ENCODE measurements at regions not wholly inside any gene's neighbourhood (a gene's known extent, or its start where the extent isn't known, plus 50 kb on each side); places are given as distances from the start of the nearest gene placed in this dataset.

DNA sequence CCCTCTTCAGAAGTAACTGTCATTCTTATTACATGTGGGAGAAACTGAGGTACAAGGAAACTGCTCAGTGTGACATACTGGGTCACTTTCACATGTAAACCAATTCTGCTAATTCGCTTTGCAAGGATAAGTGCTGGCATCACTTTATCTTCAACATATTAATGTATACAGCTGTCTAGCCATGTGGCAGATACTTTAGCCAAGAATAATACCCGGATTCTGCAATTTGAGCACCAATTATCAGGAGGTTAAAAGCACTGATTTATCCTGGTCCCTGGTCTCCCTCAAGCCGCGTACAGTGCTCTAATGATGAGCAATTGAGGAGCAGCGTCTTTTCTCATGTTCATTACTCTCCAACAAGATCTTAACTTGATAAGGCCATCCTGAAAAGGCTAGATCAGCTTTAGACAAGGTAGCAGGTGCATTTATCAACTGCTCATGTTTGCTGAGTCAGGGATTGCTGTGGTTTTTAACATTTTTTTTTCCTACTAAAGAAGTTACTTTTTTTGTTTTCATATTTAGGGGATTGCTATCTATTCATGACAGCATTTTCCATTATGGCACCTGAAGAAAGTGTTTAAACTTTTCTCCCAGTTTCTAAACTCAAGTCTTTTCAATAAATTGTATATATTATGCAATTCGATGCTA is 1066.3 kb upstream of the MAP3K7 start:
- no peaks in the 10 kb centered on the region for H3K36me3 Mint-ChIP-seq
- TF ChIP-seq, protein P1, sequence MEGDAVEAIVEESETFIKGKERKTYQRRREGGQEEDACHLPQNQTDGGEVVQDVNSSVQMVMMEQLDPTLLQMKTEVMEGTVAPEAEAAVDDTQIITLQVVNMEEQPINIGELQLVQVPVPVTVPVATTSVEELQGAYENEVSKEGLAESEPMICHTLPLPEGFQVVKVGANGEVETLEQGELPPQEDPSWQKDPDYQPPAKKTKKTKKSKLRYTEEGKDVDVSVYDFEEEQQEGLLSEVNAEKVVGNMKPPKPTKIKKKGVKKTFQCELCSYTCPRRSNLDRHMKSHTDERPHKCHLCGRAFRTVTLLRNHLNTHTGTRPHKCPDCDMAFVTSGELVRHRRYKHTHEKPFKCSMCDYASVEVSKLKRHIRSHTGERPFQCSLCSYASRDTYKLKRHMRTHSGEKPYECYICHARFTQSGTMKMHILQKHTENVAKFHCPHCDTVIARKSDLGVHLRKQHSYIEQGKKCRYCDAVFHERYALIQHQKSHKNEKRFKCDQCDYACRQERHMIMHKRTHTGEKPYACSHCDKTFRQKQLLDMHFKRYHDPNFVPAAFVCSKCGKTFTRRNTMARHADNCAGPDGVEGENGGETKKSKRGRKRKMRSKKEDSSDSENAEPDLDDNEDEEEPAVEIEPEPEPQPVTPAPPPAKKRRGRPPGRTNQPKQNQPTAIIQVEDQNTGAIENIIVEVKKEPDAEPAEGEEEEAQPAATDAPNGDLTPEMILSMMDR (IDR thresholded peaks at IDR 0.05) = no peak
- WGBS (ENCODE audit: insufficient coverage) = 95% methylated on average over 2 of the region's 6 CpGs
- H3K36me3 ChIP-seq (replicated peaks in 1 of 2; ENCODE audit: control insufficient read depth in 1 of 2, insufficient read depth in 2 of 2, low read length in 2 of 2) = no peaks in the 10 kb centered on the region
- no peak overlapping the region for H3K4me3 Mint-ChIP-seq
- no peak overlapping the region for H3K4me3 ChIP-seq (replicated peaks in 1 of 3; ENCODE audit: low read depth in 2 of 3, low read length in 3 of 3)
- no peak overlapping the region for H3K4me2 ChIP-seq (replicated peaks; ENCODE audit: extremely low read depth, low read length, poor library complexity, severe bottlenecking)
- H3K4me1 ChIP-seq (ENCODE audit: control insufficient read depth in 1 of 2, insufficient read depth in 2 of 2, low read length in 2 of 2) = no peaks in the 10 kb centered on the region
- DNase-seq = no peak
- intact Hi-C loops (cut with micrococcal nuclease) = no loop called here
- peaks cover 0 to 5% (median 2%) of the 10 kb centered on the region in 7 donors for H3K9me3 Mint-ChIP-seq
- no peak overlapping the region for H3K27ac ChIP-seq (ENCODE audit: low read depth in 1 of 2, low read length in 2 of 2)
- no peaks in the 10 kb centered on the region for H3K4me1 Mint-ChIP-seq
- H4K20me1 ChIP-seq (ENCODE audit: insufficient read depth, low read length) = no peaks in the 10 kb centered on the region
- H3K9me3 ChIP-seq (replicated peaks in 1 of 2; ENCODE audit: control insufficient read depth in 1 of 2, insufficient read depth in 1 of 2, low read length in 2 of 2) = no peaks in the 10 kb centered on the region
- no peak overlapping the region for H3K9ac ChIP-seq (ENCODE audit: insufficient read depth, low read length, poor library complexity, severe bottlenecking)
- no peaks in the 10 kb centered on the region for H3K27me3 ChIP-seq (ENCODE audit: control insufficient read depth in 2 of 2, insufficient read depth in 2 of 2, low read length in 2 of 2)
- no peak overlapping the region for H2AFZ ChIP-seq (ENCODE audit: insufficient read depth, low read depth, low read length, poor library complexity, severe bottlenecking)
- H3K27me3 Mint-ChIP-seq (ENCODE audit: low read depth in 3 of 3) = no peaks in the 10 kb centered on the region
- H3K79me2 ChIP-seq (ENCODE audit: insufficient read depth, low read length) = no peaks in the 10 kb centered on the region
- no peak overlapping the region for H3K27ac Mint-ChIP-seq

DNA sequence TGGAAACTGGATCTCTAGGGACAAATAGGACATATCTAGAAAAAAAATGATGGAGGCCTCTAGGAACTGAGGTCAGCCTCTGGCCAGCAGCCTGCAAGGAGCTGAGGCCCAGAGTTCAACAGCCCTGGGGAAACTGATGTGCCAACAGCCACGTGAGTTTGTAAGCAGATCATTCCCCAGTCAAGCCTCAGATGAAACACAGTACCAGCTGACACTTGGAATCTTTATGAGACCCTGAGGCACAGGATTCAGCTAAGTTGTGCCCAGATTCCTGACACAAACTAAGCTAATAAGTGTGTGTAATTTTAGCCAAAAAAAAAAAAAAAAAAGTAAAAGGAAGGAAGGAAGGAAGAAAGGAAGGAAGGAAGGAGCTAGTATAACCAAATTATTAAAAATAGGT is 1059.8 kb upstream of the MAP3K7 start:
- Histone ChIP-seq H3K27me3 (ENCODE audit: control insufficient read depth in 2 of 2, insufficient read depth in 2 of 2, low read length in 2 of 2) (no peaks in the 10 kb centered on the region), H3K4me1 (ENCODE audit: control insufficient read depth in 1 of 2, insufficient read depth in 2 of 2, low read length in 2 of 2) (no peaks in the 10 kb centered on the region), H3K9me3 (replicated peaks in 1 of 2; ENCODE audit: control insufficient read depth in 1 of 2, insufficient read depth in 1 of 2, low read length in 2 of 2) (no peaks in the 10 kb centered on the region), H2AFZ (ENCODE audit: insufficient read depth, low read depth, low read length, poor library complexity, severe bottlenecking) (no peak overlapping the region), H3K27ac (ENCODE audit: low read depth in 1 of 2, low read length in 2 of 2) (no peak overlapping the region), H3K79me2 (ENCODE audit: insufficient read depth, low read length) (no peaks in the 10 kb centered on the region), H3K4me3 (replicated peaks in 1 of 3; ENCODE audit: low read depth in 2 of 3, low read length in 3 of 3) (no peak overlapping the region), H3K9ac (ENCODE audit: insufficient read depth, low read length, poor library complexity, severe bottlenecking) (no peak overlapping the region), H4K20me1 (ENCODE audit: insufficient read depth, low read length) (no peaks in the 10 kb centered on the region), H3K36me3 (replicated peaks in 1 of 2; ENCODE audit: control insufficient read depth in 1 of 2, insufficient read depth in 2 of 2, low read length in 2 of 2) (no peaks in the 10 kb centered on the region), H3K4me2 (replicated peaks; ENCODE audit: extremely low read depth, low read length, poor library complexity, severe bottlenecking) (no peak overlapping the region)
- Mint-ChIP-seq H3K4me1 (no peaks in the 10 kb centered on the region), H3K9me3 (peaks cover 0 to 2% (median 0%) of the 10 kb centered on the region in 7 donors), H3K4me3 (no peak overlapping the region), H3K36me3 (no peaks in the 10 kb centered on the region), H3K27me3 (ENCODE audit: low read depth in 3 of 3) (no peaks in the 10 kb centered on the region), H3K27ac (no peak overlapping the region)
- WGBS (ENCODE audit: insufficient coverage) = no CpG with 5 or more reads among the region's 1 CpG
- TF ChIP-seq, protein P1 (IDR thresholded peaks at IDR 0.05) = no peak
- intact Hi-C loops (cut with micrococcal nuclease) = no loop called here
- DNase-seq = no peak
